HG02870 (cell line): ENCODE measurements at regions not wholly inside any gene's neighbourhood (a gene's known extent, or its start where the extent isn't known, plus 50 kb on each side); places are given as distances from the start of the nearest gene placed in this dataset.
"Not testable (repeated sequence)": the region's sequence is repeated elsewhere in the genome, so short reads cannot be mapped to it uniquely, and the experiment has no call there.

ENCODE experiments used
- ATAC-seq: cut with Tn5 transposase; IDR thresholded peaks from one replicate; pipeline ENCODE4 v1.9.1; 2021; ENCODE audit warnings: mild to moderate bottlenecking, moderate library complexity; ENCODE audit not compliant: unreplicated experiment

GRCh38 chr1:238787471-238787870 is 598.9 kb upstream of the CHRM3 start:
- no peak for ATAC-seq

GRCh38 chr1:238783633-238784032 is 602.7 kb upstream of the CHRM3 start:
- no peak for ATAC-seq

- ATAC-seq = no peak
These were observed 606.7 kb upstream of the CHRM3 start for GRCh38 chr1:238779716-238780115.

GRCh38 chr1:238778113-238778512 is 608.3 kb upstream of the CHRM3 start:
- no peak for ATAC-seq

GRCh38 chr1:238777551-238777950 is 608.8 kb upstream of the CHRM3 start:
- ATAC-seq = no peak

- ATAC-seq = no peak
These were observed 610.2 kb upstream of the CHRM3 start for GRCh38 chr1:238776126-238776525.

- no peak for ATAC-seq
These were observed 614.0 kb upstream of the CHRM3 start for GRCh38 chr1:238772322-238772721.

- ATAC-seq = no peak
These were observed 619.0 kb upstream of the CHRM3 start for GRCh38 chr1:238767321-238767720.

DNA sequence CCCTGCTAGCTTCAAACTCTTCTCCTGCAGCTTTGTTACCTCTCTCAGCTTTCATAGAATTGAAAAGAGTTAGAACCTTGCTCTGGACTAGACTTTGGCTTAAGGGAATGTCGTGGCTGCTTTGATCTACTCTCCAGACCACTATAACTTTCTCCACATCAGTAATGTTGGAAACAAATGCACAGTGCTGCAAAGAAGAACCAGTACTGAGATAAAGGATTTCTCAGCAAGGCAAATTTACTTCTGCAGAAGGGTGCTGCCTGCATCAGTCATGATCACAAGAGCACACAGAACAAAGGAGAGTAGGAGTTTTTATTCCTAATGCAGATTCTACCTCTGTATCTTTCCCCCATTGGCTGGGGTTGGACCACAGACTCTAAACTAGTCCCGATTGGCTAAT is 621.6 kb upstream of the CHRM3 start:
- ATAC-seq = no peak

DNA sequence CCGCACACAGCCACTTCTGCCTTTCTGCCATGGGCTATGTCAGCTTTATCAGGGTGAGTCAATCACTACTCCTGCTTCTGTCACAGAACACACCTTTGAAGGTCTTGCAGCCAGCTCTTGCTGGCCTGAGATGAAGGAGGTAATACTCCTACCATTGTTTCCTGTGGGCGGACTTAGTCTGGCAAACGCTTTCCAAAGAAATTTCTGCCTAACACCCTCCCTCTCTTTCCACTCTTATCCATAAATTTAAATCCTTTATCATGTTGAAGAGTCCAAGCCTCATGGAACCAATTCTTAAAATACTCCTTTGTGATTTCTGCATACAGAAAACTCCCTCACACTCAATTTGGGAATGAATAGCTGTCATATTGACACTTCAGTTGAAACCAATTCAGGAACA is 633.1 kb upstream of the CHRM3 start:
- no peak for ATAC-seq

DNA sequence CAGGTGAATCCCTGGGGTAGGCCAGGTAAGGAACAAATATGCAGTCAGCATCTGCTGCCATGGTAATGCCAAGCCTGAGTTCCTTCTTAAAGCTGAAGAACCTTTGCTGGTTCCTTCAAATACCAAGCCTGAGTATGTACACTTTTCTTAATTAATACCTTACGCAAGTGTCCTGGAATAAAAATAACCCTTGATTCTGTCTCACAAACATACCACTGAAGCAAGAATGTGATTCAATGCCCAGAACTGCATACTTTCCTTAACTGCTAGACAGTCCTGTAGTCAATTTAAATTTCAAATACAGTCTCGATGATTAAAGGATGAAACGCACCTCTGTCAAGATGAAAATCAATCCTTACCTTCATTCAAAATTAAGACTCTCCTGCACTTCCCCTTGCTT is 634.0 kb upstream of the CHRM3 start:
- ATAC-seq = no peak

DNA sequence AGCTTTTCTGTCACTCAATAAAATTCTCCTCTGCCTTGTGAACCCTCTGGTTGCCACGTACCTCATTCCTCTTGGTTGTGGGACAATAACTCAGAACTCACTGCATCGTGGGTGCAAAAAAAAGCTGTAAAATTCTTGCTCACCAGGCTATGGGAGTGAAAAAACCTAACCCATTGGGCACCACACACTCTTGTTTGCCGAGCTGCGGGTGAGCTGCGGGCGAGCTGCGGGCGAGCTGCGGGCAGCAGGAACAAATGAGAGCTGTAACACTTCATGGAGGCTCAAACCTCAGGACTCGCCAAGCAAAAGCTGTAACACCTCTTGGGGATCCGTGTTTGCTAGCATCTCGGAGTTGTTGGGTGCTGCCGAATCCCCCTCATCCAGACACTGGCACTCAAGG is 641.3 kb upstream of the CHRM3 start:
- ATAC-seq = no peak

DNA sequence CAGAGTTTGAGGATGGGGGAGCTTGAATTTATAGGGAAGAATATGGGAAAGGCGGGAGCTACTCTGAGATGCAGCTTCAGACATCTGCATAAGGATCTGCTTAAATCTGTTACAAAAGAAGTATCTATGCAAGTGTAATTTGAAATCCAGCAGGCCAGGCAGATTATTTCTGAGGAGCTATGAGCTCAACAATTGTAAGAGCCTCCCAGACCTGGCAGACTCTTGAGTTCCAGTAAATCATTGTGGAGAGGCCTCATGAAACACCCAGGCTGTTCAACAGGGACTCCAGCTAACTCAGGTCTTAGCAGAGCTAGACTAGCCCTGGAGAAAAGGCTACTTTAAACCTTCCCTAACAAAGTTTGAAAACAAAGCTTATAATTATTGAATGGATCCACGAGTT is 647.5 kb upstream of the CHRM3 start:
- no peak for ATAC-seq

GRCh38 chr1:238727670-238728069 is 658.7 kb upstream of the CHRM3 start:
- no peak for ATAC-seq

- no peak for ATAC-seq
These were observed 663.6 kb upstream of the CHRM3 start for GRCh38 chr1:238722812-238723211.

DNA sequence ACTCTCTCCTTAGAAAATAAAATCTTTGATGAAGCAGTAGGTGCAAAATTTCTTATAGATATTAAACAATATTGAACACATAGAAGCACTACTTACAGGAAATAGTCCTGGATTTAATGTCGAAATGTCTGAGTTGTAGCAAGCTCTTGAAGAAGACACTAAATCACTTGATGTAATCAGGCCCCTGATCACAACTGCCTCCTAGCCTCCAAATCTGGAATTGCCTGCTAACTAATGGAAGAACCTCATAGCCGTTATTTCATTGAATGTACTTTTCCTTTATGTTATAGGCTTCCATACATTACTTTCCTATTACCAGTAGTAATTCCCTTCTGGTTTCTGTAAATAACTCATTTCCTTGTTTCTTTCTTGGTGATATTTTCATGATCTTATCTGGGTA is 675.7 kb upstream of the CHRM3 start:
- ATAC-seq = no peak

GRCh38 chr1:238701024-238701423 is 685.3 kb upstream of the CHRM3 start:
- no peak for ATAC-seq

DNA sequence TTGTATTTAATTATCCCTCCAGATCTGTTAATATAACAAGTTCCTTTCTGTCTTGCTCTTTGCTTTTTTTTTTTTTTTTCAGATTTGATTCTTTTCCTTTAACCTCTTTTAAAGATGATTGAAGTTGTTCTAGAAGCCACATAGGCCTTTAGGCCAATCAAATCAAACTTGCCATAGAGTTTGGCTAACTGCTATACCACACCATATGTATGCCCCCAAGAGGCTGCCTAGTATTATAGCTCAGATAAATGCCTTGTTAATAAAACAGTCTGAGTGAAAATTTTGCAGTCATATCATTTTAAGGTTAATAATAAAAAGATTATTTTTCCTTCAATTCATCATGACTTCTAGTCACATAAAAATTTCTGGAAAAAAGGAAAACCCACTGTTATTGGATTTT is 696.0 kb upstream of the CHRM3 start:
- ATAC-seq = no peak

- not testable (repeated sequence) for ATAC-seq
These were observed 701.8 kb upstream of the CHRM3 start for GRCh38 chr1:238684576-238684975.

GRCh38 chr1:238681451-238681850 is 704.9 kb upstream of the CHRM3 start:
- ATAC-seq = no peak

GRCh38 chr1:238681021-238681420 is 705.3 kb upstream of the CHRM3 start:
- ATAC-seq = no peak

- no peak for ATAC-seq
These were observed 708.8 kb upstream of the CHRM3 start for GRCh38 chr1:238677567-238677966.

DNA sequence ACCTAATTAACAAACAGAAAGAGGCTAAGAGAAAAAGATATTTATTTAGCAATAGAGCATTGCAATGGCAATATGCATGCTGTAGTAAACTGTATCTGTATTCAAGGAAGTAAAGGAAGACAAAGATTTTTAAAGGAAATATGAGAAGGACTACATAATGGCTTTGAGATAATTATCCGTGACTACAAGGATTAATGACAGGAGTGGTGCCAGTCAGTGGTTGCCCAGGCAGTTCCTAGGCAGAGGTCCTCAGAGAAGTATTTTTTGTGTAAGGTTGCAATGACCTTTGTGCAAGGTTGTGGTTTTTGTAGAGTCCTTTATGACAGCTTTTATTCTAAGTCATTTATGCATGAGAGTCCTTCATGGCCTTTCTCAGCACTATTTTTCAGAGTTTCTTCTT is 711.1 kb upstream of the CHRM3 start:
- ATAC-seq = no peak

GRCh38 chr1:238674316-238674715 is 712.1 kb upstream of the CHRM3 start:
- ATAC-seq = no peak
